ENCODE measurements at regions not wholly inside any gene's neighbourhood (a gene's known extent, or its start where the extent isn't known, plus 50 kb on each side); places are given as distances from the start of the nearest gene placed in this dataset.
"Not testable (repeated sequence)": the region's sequence is repeated elsewhere in the genome, so short reads cannot be mapped to it uniquely, and the experiment has no call there.

GRCh38 chr2:139424101-139424500 is 643.9 kb upstream of the NXPH2 start:
- DNase-seq (ENCODE audit: low read depth in 2 of 2) = no peak

GRCh38 chr2:139411236-139411635 is 631.0 kb upstream of the NXPH2 start:
- DNase-seq (ENCODE audit: low read depth in 2 of 2) = no peak

DNA sequence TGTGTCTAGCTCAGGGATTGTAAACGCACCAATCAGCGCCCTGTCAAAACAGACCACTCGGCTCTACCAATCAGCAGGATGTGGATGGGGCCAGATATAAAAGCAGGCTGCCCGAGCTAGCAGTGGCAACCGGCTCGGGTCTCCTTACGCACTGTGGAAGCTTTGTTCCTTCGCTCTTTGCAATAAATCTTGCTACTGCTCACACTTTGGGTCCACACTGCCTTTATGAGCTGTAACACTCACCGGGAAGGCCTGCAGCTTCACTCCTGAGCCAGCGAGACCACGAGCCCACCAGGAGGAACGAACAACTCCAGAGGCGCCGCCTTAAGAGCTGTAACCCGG is 630.6 kb upstream of the NXPH2 start:
- DNase-seq (ENCODE audit: low read depth in 2 of 2) = not testable (repeated sequence)

GRCh38 chr2:139410147-139410832 is 630.1 kb upstream of the NXPH2 start:
- DNase-seq (ENCODE audit: low read depth in 2 of 2) = not testable (repeated sequence)

GRCh38 chr2:139409212-139409611 is 629.0 kb upstream of the NXPH2 start:
- no peak for DNase-seq (ENCODE audit: low read depth in 2 of 2)

DNA sequence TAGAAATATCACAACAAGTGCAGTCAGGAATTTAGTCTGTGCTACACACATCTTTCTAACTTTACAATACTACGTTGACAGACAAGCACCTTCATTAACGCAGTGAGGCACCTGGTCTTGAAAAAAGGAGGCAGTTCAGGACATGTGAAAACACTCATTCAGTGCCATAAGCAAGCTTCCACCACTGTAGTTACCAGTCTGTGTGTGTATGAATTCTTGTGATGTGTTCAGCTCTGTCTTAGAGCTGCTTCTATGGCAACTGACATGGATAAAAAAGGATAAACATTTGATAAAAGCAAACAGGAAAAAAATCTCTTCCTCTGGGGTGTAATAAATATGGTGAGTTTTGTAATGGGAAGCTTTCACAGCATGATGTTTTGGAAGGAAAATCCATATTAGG is 623.8 kb upstream of the NXPH2 start:
- no peak for DNase-seq (ENCODE audit: low read depth in 2 of 2)

- DNase-seq (ENCODE audit: low read depth in 2 of 2) = no peak
Measured at GRCh38 chr2:139394801-139395200, 614.6 kb upstream of the NXPH2 start.

DNA sequence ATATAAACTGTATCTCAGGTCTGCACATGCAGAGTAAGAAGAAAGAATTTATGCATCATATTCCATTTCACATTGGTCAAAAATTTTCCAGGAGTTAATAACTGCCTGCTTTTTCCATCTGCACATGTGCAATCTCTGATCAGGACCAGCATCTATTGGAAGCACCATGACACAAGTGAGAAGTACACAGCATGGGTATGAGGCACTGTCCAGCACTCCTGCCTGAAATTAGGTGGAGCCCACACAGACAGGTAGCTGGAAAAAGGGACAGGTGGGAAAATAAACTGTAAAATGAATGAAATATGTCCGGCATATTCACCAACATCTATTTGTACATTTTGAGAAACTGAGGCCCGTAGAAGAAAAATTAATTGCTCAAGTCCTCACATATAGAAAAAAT is 609.2 kb upstream of the NXPH2 start:
- no peak for DNase-seq (ENCODE audit: low read depth in 2 of 2)

GRCh38 chr2:139386401-139386800 is 606.2 kb upstream of the NXPH2 start:
- no peak for DNase-seq (ENCODE audit: low read depth in 2 of 2)

DNA sequence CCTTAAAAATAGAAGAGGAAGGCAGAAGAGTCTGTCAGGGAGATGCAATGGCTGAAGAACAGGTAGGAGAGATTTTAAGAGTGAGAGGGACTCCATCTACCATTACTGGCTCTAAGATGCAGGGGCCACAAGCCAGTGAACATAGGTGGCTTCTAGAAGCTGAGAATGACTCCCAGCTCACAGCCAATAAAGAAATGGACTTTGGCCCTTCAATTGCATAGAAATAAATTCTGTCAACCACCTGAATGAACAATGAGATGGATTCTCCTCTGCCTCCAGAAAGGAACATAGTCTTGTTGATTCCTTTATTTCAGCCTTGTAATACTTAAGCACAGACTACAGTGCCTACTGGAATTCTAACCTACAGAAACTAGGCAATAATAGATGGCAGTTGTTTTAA is 603.3 kb upstream of the NXPH2 start:
- DNase-seq (ENCODE audit: low read depth in 2 of 2) = no peak

DNA sequence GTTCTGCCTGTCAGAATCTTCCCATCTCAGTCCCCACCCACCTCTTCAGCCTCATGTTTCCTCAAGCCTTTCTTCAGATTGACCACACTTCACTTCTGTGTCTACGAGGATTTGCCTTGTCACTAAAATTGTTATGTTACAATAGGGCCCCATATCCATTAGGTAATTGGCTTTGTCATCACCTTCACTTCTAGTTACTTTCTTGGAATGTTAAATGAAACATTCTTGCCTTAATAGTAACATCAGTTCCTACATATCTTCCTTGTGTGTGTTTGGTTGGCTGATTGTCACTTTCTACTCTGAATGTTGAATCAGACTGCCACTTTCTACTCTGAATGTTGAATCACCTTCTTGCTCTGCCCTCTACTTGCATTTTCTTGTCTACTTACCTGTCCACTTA is 599.9 kb upstream of the NXPH2 start:
- DNase-seq (ENCODE audit: low read depth in 2 of 2) = no peak

GRCh38 chr2:139378373-139378772 is 598.2 kb upstream of the NXPH2 start:
- DNase-seq (ENCODE audit: low read depth in 2 of 2) = no peak

DNA sequence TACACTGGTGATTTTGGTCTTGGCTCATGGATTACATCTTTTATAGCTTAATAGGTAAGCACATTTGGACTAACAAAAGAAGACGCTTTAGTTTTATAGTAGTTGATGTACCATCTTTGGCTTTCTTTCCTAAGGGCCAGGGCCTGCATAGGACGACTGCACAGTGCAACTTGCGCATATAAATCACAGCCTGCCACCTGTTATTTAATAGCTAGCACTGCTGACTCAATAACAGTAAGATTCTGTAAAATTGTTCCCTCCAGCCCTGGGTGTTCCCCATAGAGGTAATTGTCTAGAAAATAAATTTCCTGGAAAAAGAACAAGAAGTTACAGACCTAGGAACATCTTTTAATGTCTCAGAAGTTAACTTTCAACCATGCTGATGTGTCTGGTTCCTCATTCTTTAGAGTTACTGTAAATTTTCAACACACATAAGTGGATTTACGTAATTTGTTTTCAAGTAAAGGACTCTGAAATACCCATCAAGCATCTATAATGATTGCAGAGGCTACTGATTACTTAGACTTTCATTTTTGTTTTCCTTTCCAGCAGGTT is 594.2 kb upstream of the NXPH2 start:
- DNase-seq (ENCODE audit: low read depth in 2 of 2) = no peak

- no peak for DNase-seq (ENCODE audit: low read depth in 2 of 2)
Measured at GRCh38 chr2:139369423-139370409, 589.5 kb upstream of the NXPH2 start.

- no peak for DNase-seq (ENCODE audit: low read depth in 2 of 2)
Measured at GRCh38 chr2:139367416-139367815, 587.2 kb upstream of the NXPH2 start.

GRCh38 chr2:139366681-139367080 is 586.5 kb upstream of the NXPH2 start:
- DNase-seq (ENCODE audit: low read depth in 2 of 2) = no peak

GRCh38 chr2:139365189-139365588 is 585.0 kb upstream of the NXPH2 start:
- DNase-seq (ENCODE audit: low read depth in 2 of 2) = no peak

GRCh38 chr2:139360654-139361053 is 580.5 kb upstream of the NXPH2 start:
- DNase-seq (ENCODE audit: low read depth in 2 of 2) = no peak

DNA sequence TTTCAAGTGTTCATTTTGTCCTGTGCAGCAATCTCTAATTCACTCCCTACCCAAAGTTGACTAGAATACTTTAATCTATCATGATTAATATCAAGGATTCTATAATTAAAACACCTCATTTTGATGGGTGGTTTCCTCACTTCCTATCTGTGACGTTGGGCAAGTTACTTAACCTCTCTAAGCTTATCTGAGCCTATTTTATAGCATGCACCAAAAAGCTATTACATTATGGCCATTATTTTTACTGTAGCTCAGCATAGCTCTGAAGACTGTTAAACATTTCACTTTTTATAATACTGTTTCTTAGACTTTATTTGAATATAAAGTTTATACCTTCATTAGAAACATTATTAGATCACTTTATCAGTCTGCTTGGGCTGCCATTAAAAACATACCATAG is 579.6 kb upstream of the NXPH2 start:
- DNase-seq (ENCODE audit: low read depth in 2 of 2) = no peak

- no peak for DNase-seq (ENCODE audit: low read depth in 2 of 2)
Measured at GRCh38 chr2:139357972-139358371, 577.8 kb upstream of the NXPH2 start.

GRCh38 chr2:139354518-139354917 is 574.3 kb upstream of the NXPH2 start:
- DNase-seq (ENCODE audit: low read depth in 2 of 2) = no peak

DNA sequence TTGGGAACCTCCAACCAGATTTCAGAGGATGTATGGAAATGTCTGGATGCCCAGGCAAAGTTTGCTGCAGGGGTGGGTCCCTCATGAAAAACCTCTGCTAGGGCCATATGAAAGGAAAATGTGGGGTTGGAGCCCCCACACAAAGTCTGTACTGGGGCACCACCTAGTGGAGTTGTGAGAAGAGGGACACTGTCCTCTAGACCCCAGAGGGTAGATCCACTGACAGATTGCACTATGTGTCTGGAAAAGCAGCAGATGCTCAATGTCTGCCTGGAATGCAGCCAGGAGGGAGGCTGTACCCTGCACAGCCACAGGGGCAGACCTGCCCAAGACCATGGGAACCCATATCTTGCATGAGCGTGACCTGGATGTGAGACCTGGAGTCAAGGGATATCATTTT is 573.7 kb upstream of the NXPH2 start:
- no peak for DNase-seq (ENCODE audit: low read depth in 2 of 2)

DNA sequence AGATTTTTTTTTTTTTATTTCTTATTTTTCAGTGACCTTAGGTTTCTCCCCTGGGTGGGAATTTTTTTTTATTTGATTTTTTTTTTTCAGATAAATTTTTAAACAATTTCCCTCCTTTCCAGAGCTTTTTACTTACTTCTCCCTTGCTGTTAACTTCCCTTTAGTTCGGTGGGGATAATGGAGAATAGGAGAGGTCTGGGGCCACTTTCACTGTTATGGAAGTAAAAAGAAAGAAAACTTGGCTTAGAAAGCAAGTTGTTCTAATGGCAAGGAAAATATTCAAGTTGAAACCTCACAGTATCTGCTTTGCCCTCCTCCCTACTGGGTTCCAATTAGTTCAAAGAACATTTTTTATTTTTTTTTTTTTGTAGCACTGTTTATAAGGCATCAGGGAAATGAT is 537.1 kb upstream of the NXPH2 start:
- no peak for DNase-seq (ENCODE audit: low read depth in 2 of 2)
